K562 (cell line): ENCODE measurements at regions not wholly inside any gene's neighbourhood (a gene's known extent, or its start where the extent isn't known, plus 50 kb on each side); places are given as distances from the start of the nearest gene placed in this dataset.

Experiments
- ATAC-seq: fragments of 200-7000 bp; cut with Tn5 transposase; 3 replicates; pipeline ENCODE4 v1.9.1; 2020; ENCODE audit warnings: moderate library complexity
- BruUV-seq: library from RNA; stranded (reverse); fragments of 400-500 nt; replicated peaks from 2 replicates; lab custom pipeline; 2021; lab: Mats Ljungman, UMichigan
- CTCF ChIA-PET: fragments of 300-600 bp; formaldehyde crosslinking; extraction: SDS; loops from one replicate; lab custom pipeline; 2021; ENCODE audit warnings: low intra/inter-chr PET ratio; lab: Yijun Ruan, JAX
- POLR2A ChIA-PET: fragments of 300-600, 350-650 bp; sonication (Branson Sonifier 250); formaldehyde crosslinking; extraction: SDS; loops from one replicate; lab custom pipeline; 2021; ENCODE audit warnings: antibody characterized with exemption, inconsistent platforms; lab: Yijun Ruan, JAX
- DNase-seq, 4 experiments: peaks; one replicate each; pipeline versions ENCODE4 v3.0.0 to v3.0.0-alpha.2; 2011 to 2018; ENCODE audit warnings: low spot score in 3 of 4, mixed read lengths in 3 of 4; ENCODE audit errors: extremely low read depth in 1 of 4
- FAIRE-seq: peaks from 2 replicates; lab custom pipeline; 2011; peaks lifted over from hg19 to GRCh38; lab: Jason Lieb, UNC
- H2AFZ ChIP-seq: 2 replicates; pipeline ENCODE4 v1.6.0; 2011; ENCODE audit warnings: low read depth, low read length, control low read depth, inconsistent platforms
- H3K27ac ChIP-seq: fragments of 200-600 bp; 3 replicates; pipeline ENCODE4 v1.8.0; 2011; ENCODE audit warnings: low read depth, mild to moderate bottlenecking, control low read depth, inconsistent platforms, low read length, moderate library complexity, mixed read lengths; ENCODE audit errors: extremely low read depth
- H3K27me3 ChIP-seq, 2 experiments: fragments of 300-600 bp in 1 of 2; 2 replicates in 1 of 2; 3 replicates in 1 of 2; pipeline versions ENCODE4 v1.6.0 to v1.8.0; 2011; ENCODE audit warnings: inconsistent platforms in 2 of 2, low read length in 2 of 2, mild to moderate bottlenecking in 1 of 2, mixed read lengths in 1 of 2, moderate library complexity in 1 of 2; ENCODE audit not compliant: control insufficient read depth in 2 of 2, insufficient read depth in 2 of 2
- H3K36me3 ChIP-seq: fragments of 300-600 bp; 3 replicates; pipeline ENCODE4 v1.8.0; 2011; ENCODE audit warnings: mild to moderate bottlenecking, low read length, inconsistent platforms; ENCODE audit not compliant: control insufficient read depth, insufficient read depth
- H3K4me1 ChIP-seq, 2 experiments: fragments of 200-600 bp in 1 of 2; replicated peaks in 1 of 2; 2 replicates in 1 of 2; 3 replicates in 1 of 2; pipeline versions ENCODE4 v1.5.1 to v1.8.0; 2011; ENCODE audit warnings: inconsistent platforms in 2 of 2, low read length in 2 of 2, mild to moderate bottlenecking in 1 of 2, mixed read lengths in 1 of 2, moderate library complexity in 1 of 2; ENCODE audit not compliant: control insufficient read depth in 2 of 2, insufficient read depth in 2 of 2
- H3K4me2 ChIP-seq: 2 replicates; pipeline ENCODE4 v1.6.1; 2011; ENCODE audit warnings: low read length, control low read depth, inconsistent platforms, mixed read lengths; ENCODE audit not compliant: insufficient read depth
- H3K4me3 ChIP-seq: fragments of 200-600 bp; sonication (generic), shearing (Covaris generic); 2 replicates; pipeline ENCODE4 v1.5.1; 2016; ENCODE audit warnings: control low read depth, inconsistent platforms
- H3K79me2 ChIP-seq: fragments of 200-600 bp; 3 replicates; pipeline ENCODE4 v1.8.0; 2011; ENCODE audit warnings: low read length, inconsistent platforms; ENCODE audit not compliant: control insufficient read depth, insufficient read depth
- H3K9ac ChIP-seq, 2 experiments: 2 replicates each; pipeline versions ENCODE4 v1.6.0 to v1.6.1; 2011; ENCODE audit warnings: low read depth in 2 of 2, low read length in 2 of 2, control low read depth in 1 of 2, inconsistent platforms in 1 of 2, mild to moderate bottlenecking in 1 of 2, mixed read lengths in 1 of 2; ENCODE audit not compliant: insufficient read depth in 1 of 2
- H3K9me1 ChIP-seq: one replicate; pipeline ENCODE4 v1.6.0; 2011; ENCODE audit warnings: inconsistent platforms, mild to moderate bottlenecking, low read length, moderate library complexity; ENCODE audit not compliant: control insufficient read depth, insufficient read depth
- H3K9me3 ChIP-seq: replicated peaks from 2 replicates; pipeline ENCODE4 v1.5.1; 2011; ENCODE audit warnings: low read depth, low read length, inconsistent platforms; ENCODE audit not compliant: control insufficient read depth, insufficient read depth
- H4K20me1 ChIP-seq: replicated peaks from 2 replicates; pipeline ENCODE4 v1.6.1; 2011; ENCODE audit warnings: low read length, inconsistent platforms, mixed read lengths; ENCODE audit not compliant: control insufficient read depth, insufficient read depth
- CXXC5 ChIP-seq: fragments of 250-450 bp; sonication (Bioruptor Pico); IDR thresholded peaks from 2 replicates; pipeline ENCODE4 v1.8.0; 2022; ENCODE audit warnings: inconsistent platforms, mild to moderate bottlenecking, moderate library complexity
- MAFG ChIP-seq: fragments of 450-650 bp; conservative IDR thresholded peaks from 2 replicates; pipeline ENCODE4 v1.6.1; 2016; ENCODE audit warnings: missing genetic modification characterization, missing compliant biosample characterization
- ZNF316 ChIP-seq: fragments of 450-650 bp; IDR thresholded peaks from 2 replicates; pipeline ENCODE4 v1.6.1; 2016
- ZNF324 ChIP-seq: fragments of 250-450 bp; sonication (Bioruptor Pico); IDR thresholded peaks from 2 replicates; pipeline ENCODE4 v1.4.0; 2020; ENCODE audit warnings: mild to moderate bottlenecking
- WGBS: fragments of 100-300 bp; shearing (Covaris generic); methylation state at CpG from one replicate; pipeline ENCODE4 v1.1.6; 2016; ENCODE audit warnings: low coverage, mixed read lengths; ENCODE audit not compliant: insufficient coverage; ENCODE audit errors: missing lambda C conversion rate; 5-methylcytosine and 5-hydroxymethylcytosine counted together
- in situ Hi-C: fragments of 300-500 bp; cut with MboI; formaldehyde crosslinking; loops from 4 replicates; pipeline ENCODE4 v1.15.0; 2018; ENCODE audit warnings: inconsistent platforms, mixed read lengths
- intact Hi-C: fragments of 100-400 bp; cut with micrococcal nuclease; formaldehyde crosslinking; loops from 2 replicates; pipeline ENCODE4 v1.14.2; 2022

DNA sequence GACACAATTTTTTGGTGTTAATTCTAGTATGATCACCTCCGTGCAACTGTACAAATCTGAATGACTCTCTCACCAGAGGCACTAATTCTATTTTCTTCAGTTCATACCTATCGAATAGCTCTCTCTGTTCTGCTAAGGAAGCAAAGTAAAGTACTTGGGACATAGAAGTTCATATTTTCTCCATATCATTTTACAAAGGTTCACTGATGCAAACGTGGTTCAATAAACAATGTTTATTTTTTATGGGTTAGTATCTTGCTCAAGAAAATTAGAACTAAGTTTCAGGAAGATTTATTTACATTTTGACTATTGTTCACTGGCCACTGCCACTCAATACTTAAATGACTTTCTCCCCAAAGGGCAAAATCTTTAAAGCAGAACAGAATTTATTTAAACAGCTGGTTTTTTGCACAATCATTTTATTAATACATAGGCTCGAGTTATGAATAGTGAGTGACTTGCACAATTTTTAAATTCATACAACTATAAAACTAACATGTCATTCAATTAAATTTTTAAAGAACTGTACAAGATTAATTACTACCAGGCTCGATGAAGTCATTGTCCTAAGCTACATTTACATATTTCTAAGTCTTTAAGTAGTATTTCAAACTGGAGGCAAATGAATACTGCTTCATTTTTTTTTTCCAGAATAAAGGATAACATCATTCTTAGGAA lies 255.8 kb downstream of the C16orf95 start:
- Histone ChIP-seq H3K36me3 (no peaks in the 10 kb centered on the region), H3K4me2 (no peak overlapping the region), H3K9ac (no peak overlapping the region), H3K27ac (no peak overlapping the region), H3K4me3 (no peak overlapping the region), H3K4me1 (peaks cover 0 to 17% of the 10 kb centered on the region in 2 experiments; a peak in 2 of 5 replicates), H3K27me3 (peaks cover 23 to 27% of the 10 kb centered on the region in 2 experiments), H4K20me1 (0 out of 2 replicates have a peak, but pooled peaks cover 10% of the 10 kb centered on the region), H3K79me2 (no peaks in the 10 kb centered on the region), H3K9me1 (no peaks in the 10 kb centered on the region), H3K9me3 (no peaks in the 10 kb centered on the region), H2AFZ (no peak overlapping the region)
- POLR2A ChIA-PET, result no interaction called here
- ATAC-seq (no peak), DNase-seq (no peak), FAIRE-seq (no peak)
- BruUV-seq, result no TSS peak
- intact Hi-C loops (loop anchor here (5.0 kb wide), 1 partner anchor 216 kb away; no protein-coding TSS in a partner anchor), in situ Hi-C loops (no loop called here)
- CTCF ChIA-PET, result interaction anchor here (7.3 kb wide), 1 partner anchor 497 kb away, joined by 76 read pairs; no protein-coding TSS in a partner anchor
- WGBS, result 0% methylated on average over 5 of the region's 5 CpGs
- TF ChIP-seq ZNF324 (CRISPR knock-in tag) (no peak), MAFG (tag) (0 out of 2 replicates have a peak, but pooled peaks have one; percentile 15), CXXC5 (no peak), ZNF316 (peak; percentile 64)
